Right hindlimb (tissue), 1 donor: ENCODE measurements at regions not wholly inside any gene's neighbourhood (a gene's known extent, or its start where the extent isn't known, plus 50 kb on each side); places are given as distances from the start of the nearest gene placed in this dataset.
A peak's percentile ranks its signal among the peaks of the same experiment; 100 is the strongest.

Source experiments
- DNase-seq: peaks from one replicate; pipeline ENCODE4 v3.0.0-alpha.2; 2018

DNA sequence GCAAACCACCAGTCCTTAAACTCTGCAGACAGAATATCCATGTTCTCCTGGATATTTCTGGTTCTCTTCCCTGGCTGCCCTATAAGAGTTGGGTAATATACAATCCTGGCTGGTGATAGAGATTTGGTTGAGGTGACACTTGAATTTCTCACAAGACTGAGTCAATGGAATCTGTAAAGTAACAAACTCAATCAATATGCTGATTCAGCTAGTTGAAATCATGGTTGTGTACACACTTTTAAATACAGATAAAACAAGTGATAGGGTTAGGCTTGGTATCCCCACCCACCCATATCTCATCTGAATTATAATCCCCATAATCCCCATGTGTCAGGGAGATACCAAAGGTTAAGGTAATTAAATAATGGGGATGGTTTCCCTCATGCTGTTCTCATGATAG is 349.2 kb upstream of the MAD2L1 start:
- DNase-seq: no peak

DNA sequence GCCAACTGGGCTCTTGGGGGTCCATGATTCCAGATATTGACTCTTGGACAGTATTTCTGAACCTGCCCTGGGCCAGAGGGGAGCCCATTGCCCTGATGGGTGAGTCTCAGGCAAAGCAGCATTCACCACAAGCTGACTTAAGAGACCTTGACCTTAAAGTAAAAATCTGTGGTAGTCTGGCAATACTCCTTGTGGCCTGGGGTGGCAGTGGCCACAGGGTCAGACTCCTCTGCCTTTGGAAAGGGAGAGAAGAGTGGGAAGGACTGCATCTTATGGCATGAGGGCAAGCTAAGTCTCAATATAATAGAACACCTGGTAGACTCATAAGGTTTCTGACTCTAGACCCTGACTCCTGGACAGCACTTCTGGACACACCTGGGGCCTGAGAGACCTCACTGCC is 340.3 kb upstream of the MAD2L1 start:
- DNase-seq: no peak

DNA sequence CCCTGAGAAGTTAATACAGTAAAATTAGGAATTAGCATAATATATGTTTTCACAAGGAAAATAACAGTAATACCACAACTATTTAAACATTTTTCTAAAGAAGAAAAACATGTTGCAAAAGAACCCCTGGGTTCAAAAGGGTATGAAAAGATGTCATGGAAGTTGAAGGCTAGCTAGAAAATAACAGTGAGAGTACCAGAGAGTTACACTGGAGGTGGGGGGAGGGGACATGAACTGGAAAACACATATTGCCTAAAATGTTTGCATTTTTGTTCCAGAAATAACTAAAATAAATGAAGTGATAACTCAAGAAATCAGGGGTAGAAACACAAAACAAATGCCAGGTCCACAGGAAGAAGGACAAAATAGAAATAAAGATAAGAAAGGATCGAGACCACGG is 336.6 kb upstream of the MAD2L1 start:
- DNase-seq: no peak

DNA sequence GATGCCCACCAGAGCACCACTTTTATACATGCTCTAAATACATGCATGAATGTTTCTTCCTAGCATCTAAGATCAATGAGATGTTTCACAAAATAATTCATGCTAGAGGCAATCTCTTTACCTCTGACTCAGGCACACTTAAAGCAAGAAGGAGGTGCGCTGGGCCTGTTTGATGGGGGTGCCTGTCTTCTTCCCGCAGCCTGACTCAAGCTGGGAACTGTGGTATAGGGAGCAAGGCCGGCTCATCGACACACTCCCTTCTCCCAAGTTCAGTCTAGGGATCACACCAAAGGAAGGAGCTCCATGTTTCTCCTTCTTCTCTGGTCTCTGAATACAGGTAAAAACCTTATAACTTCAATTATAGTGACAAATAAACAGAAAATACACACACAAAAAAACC is 333.8 kb upstream of the MAD2L1 start:
- no peak for DNase-seq

DNA sequence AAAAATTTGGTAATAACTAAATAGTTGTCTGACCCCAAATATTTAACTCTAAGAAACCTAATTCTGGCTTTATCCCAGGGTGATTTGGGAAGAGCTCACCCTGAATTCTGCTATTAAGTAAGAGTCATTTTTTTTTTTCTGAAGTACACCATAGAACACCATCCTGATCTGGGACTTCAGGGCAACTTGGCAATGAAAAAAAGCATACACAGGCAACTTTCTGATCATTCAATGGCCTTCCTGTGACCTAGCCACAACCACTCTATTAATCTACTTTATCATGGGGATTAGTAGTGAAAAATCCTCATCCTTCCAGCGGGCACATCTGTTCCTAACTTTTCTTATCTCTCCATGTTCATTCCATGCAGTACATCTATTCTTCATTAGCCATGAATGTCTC is 333.2 kb upstream of the MAD2L1 start:
- no peak for DNase-seq

DNA sequence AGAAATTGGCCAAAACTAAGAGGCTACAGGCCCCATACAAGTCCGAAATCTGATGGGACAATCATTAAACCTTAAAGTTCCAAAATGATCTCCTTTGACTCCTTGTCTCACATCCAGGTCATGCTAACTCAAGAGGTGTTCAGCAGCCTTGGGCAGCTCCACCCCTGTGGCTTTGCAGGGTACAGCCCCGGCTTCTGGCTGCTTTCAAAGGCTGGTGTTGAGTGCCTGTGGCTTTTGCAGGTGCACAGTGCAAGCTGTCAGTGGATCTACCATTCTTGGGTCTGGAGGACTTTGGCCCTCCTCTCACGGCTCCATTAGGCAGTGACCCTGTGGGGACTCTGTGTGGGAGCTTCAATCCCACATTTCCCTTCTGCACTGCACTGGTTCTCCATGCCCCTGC is 329.1 kb upstream of the MAD2L1 start:
- no peak for DNase-seq

DNA sequence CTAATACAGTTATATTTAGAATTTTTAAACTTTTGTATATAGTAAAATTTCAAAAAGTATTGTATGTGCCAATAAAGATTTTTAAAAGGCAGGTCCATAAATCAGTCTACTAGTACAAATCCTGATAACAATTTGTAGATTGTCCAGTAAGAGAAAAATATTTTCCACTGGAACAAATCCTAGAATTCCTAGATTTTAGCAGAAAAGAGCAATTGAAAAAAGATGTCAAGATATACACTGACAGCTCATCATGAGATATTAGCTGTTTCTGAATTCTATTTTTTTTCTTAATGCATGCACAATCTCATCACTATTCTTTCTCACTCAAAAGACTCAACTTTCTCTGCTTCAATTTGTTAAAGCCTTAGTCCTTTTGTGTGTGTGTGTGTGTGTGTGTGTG is 289.2 kb upstream of the MAD2L1 start:
- DNase-seq: no peak

DNA sequence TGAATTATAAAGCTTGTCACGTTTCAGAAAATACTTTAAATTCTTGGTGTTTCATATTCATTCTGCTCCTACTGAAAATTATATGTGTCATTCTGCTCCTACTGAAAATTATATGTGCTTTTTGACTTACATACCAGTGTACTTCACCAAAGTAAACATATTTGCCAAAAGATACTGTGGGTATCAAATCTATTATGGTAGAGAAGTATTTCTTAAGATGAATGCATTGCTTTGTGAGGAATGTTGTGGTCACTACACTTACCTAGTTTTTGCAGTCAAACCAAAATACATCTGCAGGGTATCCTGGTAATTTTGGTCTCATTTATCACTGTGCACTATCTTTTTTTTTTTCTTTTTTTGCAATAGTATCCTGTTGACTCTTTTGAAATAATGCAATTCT is 287.7 kb upstream of the MAD2L1 start:
- no peak for DNase-seq

DNA sequence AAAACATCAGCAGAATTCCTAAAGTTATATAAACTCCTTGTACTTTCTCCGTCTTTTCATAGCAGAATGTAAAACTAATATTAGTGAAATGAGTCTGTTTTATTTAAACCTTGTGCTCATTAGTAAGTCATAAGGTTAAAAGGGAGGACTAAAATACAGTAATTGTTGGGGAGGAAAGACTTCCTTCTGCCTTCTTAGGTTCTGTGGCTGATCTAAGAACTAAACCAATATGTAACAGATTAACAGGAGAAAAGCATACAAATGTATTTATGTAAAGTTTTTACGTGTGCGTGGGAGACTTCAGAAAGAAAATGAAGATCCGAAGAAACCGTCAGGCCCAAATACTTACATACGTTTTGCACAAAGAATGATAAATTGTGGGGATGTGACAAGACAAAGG is 286.6 kb upstream of the MAD2L1 start:
- no peak for DNase-seq

DNA sequence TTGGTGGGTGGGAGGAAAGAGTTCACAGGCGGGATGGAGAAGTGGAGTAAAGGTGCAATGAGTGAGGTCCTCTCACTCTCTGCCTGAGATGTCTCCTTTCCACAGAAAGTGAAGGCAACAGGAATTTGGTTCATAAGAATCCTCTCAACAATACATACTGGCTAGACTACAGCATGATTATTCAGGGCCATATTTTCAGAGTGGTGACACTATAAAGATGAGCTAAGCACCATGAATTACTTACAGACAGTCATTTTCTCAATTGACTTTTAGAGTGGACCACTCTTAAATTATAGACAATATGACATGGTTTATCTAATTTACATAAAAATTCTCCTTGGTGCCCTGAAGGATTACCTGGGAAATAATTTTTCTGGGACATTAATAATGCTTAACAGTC is 286.1 kb upstream of the MAD2L1 start:
- DNase-seq: no peak

DNA sequence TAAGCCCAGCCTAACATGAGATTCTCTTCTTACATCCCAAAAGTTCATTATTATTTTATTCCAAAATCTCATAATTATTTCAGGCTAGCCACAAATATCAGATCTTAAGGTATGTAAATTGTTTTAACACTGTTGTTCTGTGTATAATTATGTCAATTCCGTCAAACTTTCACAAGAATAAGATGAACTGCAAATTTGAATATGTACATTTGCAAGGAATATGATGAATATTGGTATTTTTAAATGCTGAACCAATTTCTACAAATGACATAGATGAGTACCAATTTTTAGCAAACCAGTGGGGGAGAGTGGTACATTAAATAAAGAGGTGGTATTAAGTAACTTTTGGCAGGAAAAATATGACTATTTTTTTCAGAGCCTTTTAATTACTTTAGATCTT is 282.3 kb upstream of the MAD2L1 start:
- no peak for DNase-seq

DNA sequence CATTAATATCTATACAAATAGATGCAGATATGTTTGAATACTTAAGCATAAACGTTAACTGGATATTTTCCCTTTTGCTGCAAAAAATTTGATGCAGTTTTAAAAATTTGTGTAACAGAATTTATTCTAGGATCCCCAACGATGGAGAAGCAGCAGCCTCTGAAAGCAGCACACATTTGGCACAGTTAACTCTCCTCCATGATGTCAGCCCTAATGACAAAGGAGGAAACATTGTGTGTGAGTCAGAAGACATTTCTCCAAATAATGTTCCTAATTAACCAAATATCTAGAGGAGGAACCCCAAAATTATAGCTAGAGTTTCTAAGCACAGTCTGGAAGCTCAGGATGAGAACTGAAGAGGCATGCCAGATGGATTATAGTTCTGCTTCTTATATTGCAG is 281.9 kb upstream of the MAD2L1 start:
- no peak for DNase-seq

DNA sequence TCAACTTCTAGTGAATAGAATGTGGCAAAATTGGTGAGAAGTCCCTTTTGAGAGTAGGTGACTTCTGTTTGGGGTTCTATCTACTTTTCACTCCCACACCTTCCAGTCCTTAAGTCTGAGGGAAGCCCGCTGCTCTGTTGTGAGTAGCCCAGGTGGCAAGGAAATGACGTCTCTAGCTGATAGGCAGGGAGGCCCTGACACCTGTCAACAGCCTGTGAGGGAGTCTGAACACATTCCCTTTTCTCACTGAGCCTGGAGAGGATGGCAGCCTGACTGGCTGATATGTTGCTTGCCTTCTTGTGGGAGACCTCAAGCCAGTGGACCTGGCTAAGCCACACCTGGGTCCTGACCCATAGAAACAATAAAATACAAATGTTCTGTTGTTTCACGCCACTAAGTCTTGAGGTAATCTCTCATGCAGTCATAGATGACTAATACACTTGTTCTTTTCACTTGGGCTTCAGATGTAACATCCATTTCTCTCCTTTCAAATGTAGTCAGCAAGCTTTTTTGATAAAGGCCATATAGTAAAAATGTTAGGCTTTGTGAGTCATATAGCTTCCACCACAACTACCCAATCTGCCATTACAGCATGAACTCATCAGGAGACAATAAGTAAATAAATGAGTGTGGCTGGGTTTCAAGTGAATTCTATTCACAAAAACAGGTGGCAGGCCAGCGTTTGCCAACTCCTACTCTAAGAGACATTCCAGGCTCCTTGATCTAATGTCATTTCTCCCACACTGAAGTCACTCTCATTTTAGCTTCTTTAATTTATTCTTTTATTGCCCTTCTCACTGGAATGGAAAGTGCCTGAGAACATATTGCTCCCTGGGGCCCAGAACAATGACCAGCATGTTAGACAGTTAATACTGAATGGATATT is 265.1 kb upstream of the MAD2L1 start:
- no peak for DNase-seq

DNA sequence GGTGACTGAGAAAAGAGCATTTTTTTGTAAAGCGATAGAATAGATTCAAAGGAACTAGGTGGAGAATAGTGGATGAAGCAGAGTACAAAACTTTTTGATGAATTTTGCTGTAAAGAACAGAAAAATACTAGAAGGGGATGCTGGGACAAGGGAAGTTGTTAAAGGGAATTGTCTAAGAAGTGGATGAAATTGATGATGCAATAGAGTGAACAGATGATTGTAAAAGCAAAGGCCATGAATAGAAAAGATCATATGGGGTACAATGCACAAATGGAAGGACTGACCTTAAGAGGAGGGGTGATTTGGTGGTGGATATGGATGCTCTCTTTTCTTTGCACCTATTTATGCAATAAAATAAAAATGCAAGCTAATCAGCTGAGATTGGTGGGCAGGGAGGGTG is 262.7 kb upstream of the MAD2L1 start:
- DNase-seq: no peak

DNA sequence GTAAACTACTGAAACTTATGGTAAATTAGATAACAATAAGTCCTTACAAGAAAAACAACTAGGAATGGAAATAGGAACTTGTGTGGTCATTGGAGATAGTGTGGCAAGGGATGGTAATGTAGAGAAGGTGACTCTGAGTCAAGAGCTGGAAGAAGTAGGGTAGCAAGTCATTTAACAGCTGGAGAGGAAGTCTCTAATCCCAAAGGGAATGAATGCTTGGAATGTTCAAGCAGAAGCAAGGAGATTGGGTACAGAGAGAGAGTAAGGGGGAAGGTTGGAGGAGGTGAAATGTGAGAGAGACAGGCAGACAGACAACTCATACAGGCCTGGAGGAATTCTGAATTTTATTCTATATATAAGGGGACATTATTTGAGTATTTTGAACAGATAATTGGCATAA is 260.6 kb upstream of the MAD2L1 start:
- no peak for DNase-seq

DNA sequence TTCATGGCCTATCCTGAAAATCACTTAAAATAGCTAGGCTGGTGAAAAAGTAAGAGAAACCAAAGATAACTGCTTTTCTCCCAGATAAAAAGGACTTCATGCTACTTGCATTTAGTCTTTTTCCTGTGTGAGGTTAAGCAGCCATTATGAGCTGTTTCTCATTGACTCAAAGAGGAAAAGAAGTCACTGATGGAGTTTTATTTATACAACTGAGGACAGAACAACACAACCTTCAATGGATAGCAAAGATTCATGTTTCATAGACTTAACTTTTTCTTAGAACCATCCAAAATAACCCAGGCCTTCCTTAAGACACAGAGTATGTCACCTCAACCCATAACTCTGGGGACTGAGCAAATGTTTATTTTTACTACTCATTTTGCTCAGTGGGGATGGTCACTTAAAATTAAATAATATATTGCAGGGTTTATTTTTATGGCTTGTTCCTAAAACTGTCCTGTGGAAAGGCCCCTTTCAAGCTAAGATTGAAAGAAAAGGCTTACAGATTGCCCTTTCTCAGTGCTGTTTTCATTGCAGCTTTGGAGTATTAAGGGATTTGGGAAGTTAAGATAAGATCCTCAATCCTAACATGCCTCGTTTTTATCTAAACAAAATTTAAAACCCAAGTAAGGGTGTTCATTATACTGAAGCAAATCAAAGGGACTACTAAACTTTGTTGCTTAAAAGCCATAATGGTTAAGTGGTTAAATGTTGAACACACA is 252.6 kb upstream of the MAD2L1 start:
- DNase-seq: no peak

DNA sequence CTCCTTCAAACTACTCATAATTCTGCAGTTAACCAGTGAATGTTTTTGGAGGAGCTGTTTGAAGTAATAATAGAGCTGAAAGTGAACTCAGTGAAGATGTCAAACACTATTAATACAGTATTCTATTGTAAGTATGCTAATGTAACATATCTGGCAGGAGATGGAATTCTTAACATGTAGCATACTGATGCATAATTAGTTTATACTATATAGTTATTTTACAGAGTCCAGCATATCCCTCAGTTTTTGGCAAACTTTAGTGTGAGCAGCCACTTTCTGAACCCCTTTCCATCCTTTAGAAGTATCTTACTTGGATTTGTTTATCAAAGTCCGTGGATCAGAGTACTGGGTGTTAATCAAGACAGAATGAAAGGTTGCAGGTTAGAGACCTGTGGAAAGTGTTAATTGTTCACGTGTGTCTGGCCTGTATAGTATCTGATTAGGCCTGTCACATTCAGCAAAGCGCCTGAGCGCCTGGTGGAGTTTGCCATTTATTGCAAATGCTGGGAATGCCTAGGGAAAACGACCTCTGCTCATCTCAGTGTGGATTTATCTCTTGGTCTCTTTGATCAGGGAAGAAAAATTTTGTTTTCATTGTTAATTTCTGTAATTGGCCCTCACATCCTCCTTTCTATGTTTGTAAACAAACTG is 251.7 kb upstream of the MAD2L1 start:
- DNase-seq: no peak

DNA sequence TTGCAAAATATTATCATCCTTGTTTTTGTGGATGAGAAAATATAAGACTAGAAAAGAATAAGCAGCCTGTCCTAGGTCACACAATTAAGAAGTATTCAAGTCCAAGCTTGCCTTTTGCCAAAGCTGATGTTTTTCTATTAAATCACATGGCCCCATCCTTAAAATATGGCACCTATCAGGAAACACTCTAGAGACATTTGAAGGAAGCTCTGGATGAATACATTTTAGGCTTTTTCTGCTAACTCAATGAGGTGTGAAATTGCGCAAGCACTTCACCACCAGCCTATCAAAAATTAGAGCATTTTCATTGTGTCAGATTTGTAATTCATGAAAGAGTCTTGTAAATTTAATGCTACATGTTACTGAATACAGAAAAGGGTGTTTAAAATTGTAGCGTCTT is 251.1 kb upstream of the MAD2L1 start:
- no peak for DNase-seq

DNA sequence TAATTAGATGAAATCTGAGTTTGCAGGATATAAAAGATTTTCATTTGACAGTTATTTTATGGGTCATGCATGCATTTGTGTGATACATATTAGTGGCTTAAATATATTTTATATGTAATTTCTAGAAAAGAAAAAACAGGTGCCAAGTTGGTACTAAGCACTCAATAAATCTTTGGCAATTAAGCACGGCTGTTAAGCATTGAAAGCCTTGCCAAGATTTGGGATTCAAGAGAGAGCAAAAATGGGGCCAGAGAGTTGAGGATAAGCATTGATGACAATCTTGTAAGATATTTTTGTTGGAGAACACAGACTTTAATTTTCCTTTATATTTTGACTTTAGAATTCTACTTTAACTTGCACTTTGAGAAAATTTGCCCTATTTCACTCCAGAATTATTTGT is 249.8 kb upstream of the MAD2L1 start:
- no peak for DNase-seq

DNA sequence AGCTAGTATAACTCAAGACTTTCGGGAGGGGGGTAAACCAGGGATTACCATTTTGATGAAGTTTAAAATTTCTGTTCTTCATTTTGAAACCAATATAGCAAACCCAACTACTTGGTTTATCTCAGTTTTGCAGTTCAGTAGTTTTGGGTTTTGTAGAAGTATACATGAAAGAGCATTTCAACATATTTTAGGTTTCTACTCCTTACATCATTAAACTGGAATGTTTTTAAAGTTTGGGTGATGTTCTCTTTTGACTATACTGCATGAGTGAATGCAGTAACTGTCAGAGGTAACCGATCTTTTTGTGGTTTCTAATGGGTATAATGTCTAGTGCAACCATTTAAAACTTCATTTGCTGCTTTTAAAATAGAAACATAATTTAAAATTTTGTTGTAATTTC is 248.3 kb upstream of the MAD2L1 start:
- no peak for DNase-seq

DNA sequence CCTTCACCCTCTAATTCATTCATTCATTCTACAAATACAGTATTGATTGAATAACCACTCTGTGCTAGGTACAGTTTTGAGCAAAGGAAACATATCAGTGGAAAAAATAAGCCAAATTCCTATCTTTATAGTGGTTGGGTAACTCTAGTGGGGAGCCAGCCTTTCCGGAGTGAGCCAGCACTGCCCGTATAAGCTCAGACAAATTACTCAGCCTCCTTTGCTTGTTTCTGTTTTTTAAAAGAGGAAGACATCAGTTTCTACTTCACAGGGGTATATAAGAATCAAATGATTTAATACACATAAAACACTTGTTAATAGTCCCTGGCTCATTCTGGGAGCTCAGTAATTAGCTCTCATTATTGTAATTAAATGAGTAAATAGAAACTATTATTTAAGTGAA is 238.2 kb upstream of the MAD2L1 start:
- DNase-seq: no peak

DNA sequence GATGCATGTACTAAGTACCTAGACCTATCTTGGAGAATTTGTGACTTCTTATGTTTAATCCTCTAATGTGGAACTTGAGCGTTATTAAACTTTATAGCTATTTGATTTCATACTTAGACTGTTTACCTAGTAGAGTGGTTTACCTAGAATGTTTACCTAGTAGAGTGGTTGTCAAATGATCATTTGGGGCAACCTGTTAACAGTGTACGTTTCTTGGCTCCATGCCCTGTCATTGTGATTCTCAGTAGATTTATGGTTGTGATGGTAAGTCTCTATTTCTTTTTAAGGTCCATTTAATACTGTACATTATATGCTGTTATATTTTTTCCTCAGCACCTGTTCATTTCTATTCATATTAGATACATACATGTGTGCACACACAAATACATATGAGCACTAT is 233.0 kb upstream of the MAD2L1 start:
- no peak for DNase-seq

DNA sequence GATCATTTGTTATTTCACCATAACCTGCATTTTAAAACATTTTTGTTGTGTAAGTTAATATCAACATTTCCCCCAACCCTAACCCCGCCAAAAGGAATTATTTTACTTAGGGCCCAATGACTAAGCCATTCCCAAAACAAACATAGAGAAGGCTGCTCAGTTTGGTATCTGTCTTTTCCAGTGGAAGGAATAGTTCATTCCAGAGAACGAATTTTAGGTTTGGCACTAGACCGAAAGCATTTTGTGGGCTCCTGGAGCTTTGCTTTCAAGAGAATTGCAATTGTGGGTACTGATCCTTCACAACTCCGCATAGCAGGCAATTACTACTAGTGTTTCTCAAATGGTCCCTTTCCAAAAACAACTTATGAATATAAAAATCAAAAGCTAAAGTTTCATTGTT is 226.7 kb upstream of the MAD2L1 start:
- DNase-seq: peak; percentile 40

DNA sequence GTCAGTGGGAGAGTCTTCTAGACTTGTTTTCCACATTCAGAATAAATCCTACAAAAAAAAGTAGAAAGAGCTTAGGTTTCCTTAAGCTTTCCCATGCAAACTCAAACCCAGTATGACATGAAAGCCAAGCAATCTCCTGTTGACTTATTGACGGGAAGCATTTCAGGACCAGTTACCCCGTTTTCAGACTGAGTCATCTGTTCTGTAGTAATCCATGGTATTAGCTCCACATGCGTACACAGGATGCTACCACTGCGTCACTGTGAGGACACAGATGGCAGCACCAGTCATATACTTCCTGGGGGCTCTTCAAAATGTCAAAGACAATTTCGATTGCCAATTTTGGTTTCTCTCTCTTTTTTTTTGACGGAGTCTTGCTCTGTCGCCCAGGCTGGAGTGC is 224.9 kb upstream of the MAD2L1 start:
- DNase-seq: no peak
